WTC11 (cell line): ENCODE measurements at regions not wholly inside any gene's neighbourhood (a gene's known extent, or its start where the extent isn't known, plus 50 kb on each side); places are given as distances from the start of the nearest gene placed in this dataset.
"Not testable (repeated sequence)": the region's sequence is repeated elsewhere in the genome, so short reads cannot be mapped to it uniquely, and the experiment has no call there.

ENCODE experiments used
- TEAD1 ChIP-seq: sonication (generic); formaldehyde crosslinking; IDR thresholded peaks from 2 replicates; pipeline ENCODE4 v1.8.0; 2022; ENCODE audit warnings: mild to moderate bottlenecking, missing genetic modification reagents
- TF ChIP-seq, protein P1 (sequence below): fragments of 200-600 bp; IDR thresholded peaks from 2 replicates; pipeline ENCODE4 v1.8.0; 2022; ENCODE audit warnings: antibody characterized with exemption

DNA sequence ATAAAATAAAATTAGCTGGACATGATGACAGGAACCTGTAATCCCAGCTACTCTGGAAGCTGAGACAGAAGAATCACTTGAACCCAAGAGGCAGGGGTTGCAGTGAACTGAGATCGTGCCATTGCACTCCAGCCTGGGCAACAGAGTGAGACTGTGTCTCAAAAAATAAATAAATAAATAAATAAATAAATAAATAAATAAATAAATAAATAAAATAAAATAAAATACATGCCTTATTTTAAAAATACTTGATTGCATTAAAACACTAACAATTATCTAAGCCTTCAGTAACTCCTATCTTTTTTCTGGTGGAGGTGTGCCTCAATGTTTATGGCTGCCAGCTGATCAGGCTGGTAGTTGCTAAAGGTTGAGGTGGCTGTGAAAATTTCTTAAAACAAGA lies 1329.6 kb upstream of the CITED2 start:
- TF ChIP-seq, protein P1, sequence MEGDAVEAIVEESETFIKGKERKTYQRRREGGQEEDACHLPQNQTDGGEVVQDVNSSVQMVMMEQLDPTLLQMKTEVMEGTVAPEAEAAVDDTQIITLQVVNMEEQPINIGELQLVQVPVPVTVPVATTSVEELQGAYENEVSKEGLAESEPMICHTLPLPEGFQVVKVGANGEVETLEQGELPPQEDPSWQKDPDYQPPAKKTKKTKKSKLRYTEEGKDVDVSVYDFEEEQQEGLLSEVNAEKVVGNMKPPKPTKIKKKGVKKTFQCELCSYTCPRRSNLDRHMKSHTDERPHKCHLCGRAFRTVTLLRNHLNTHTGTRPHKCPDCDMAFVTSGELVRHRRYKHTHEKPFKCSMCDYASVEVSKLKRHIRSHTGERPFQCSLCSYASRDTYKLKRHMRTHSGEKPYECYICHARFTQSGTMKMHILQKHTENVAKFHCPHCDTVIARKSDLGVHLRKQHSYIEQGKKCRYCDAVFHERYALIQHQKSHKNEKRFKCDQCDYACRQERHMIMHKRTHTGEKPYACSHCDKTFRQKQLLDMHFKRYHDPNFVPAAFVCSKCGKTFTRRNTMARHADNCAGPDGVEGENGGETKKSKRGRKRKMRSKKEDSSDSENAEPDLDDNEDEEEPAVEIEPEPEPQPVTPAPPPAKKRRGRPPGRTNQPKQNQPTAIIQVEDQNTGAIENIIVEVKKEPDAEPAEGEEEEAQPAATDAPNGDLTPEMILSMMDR: not testable (repeated sequence)
- TF ChIP-seq TEAD1 (CRISPR knock-in tag): not testable (repeated sequence)
